Epithelial cell of proximal tubule (primary cell): ENCODE measurements at regions not wholly inside any gene's neighbourhood (a gene's known extent, or its start where the extent isn't known, plus 50 kb on each side); places are given as distances from the start of the nearest gene placed in this dataset.

Source experiments
- DNase-seq: peaks from one replicate; pipeline ENCODE4 v3.0.0-alpha.2; 2011; ENCODE audit warnings: low read depth
- H3K4me3 ChIP-seq: 2 replicates; pipeline ENCODE4 v1.5.1; 2011; ENCODE audit warnings: low read depth, mild to moderate bottlenecking, low read length
- CTCF ChIP-seq: conservative IDR thresholded peaks from 2 replicates; pipeline ENCODE4 v1.5.1; 2012; ENCODE audit warnings: low read depth, mild to moderate bottlenecking, low read length

- no peak for TF ChIP-seq CTCF
- DNase-seq: no peak
- H3K4me3 ChIP-seq: no peak overlapping the region
Measured at GRCh38 chr6:71053475-71053874, 96.6 kb upstream of the B3GAT2 start.

- TF ChIP-seq CTCF: no peak
- H3K4me3 ChIP-seq: no peak overlapping the region
- no peak for DNase-seq
Measured at GRCh38 chr6:71056656-71057055, 99.8 kb upstream of the B3GAT2 start.

DNA sequence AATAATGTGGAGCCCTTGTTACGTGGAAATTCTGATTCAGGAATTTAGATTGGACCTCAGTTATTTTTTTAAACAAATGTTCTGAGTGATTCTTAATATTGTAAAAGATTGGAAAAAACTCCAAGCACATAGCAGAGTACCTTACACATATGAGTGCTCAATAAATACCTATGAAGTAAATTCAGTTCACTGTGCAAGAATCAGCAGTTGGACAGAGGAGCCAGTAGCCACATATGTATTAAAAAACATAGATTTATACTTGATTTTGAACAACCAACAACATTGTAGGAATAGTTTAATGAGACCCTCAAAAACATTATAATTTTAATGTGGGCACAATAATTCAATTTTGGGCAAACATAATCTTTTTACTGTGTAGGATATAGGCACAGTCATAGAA, 109.3 kb upstream of the B3GAT2 start:
- no peak for DNase-seq
- TF ChIP-seq CTCF: no peak
- H3K4me3 ChIP-seq: no peak overlapping the region

GRCh38 chr6:71067816-71068215, 111.0 kb upstream of the B3GAT2 start:
- H3K4me3 ChIP-seq: no peak overlapping the region
- DNase-seq: no peak
- no peak for TF ChIP-seq CTCF

GRCh38 chr6:71072508-71072907, 115.6 kb upstream of the B3GAT2 start:
- DNase-seq: peak; percentile 57
- no peak for TF ChIP-seq CTCF

DNA sequence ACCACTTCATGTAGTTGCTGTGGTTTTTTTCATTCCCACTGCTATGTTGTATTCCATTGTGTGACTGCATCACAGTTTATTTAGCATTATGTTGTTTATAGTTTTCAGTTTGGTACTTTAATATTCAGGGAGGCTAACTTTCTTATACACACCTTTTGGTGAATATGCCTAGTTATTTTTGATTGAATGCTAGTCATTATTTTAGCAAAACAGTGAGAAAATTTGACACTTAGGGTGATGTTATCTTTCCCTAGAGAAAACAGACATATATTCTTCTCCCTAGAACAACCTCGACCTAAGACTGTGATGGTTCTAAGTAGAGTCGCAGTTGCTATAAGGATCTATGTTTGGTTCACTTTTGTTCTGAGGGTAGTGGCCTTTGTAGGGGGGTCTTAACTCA, 120.8 kb upstream of the B3GAT2 start:
- DNase-seq: no peak
- no peak for TF ChIP-seq CTCF
- no peak overlapping the region for H3K4me3 ChIP-seq

More at GRCh38 chr6:71072508-71072907, 115.6 kb upstream of the B3GAT2 start:
- H3K4me3 ChIP-seq: no peak overlapping the region

GRCh38 chr6:71079677-71080076, 122.8 kb upstream of the B3GAT2 start:
- no peak overlapping the region for H3K4me3 ChIP-seq
- TF ChIP-seq CTCF: no peak
- DNase-seq: no peak
